ENCODE measurements at regions not wholly inside any gene's neighbourhood (a gene's known extent, or its start where the extent isn't known, plus 50 kb on each side); places are given as distances from the start of the nearest gene placed in this dataset.

DNA sequence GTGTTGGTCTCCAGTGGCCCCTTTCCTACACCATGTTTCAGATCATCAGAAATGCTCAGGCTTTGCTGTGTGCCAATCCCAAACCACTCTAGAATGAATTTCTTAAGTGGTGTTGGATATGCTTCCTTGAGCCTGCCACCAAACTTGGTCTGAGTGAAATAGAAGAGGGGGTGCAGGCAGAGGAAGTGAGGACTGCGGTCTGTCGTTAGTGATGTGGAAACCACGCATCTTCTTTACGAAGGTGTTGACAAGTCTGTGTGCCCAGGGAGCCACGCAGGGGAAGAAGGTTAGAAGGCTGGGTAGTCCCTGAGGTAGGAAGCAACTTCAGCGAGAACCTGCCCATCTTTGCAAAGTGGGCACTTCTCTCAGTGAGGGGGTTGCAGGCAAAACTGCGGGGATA lies 187.4 kb upstream of the NAV2 start:
- no peak for ATAC-seq (ENCODE audit: low read depth)

DNA sequence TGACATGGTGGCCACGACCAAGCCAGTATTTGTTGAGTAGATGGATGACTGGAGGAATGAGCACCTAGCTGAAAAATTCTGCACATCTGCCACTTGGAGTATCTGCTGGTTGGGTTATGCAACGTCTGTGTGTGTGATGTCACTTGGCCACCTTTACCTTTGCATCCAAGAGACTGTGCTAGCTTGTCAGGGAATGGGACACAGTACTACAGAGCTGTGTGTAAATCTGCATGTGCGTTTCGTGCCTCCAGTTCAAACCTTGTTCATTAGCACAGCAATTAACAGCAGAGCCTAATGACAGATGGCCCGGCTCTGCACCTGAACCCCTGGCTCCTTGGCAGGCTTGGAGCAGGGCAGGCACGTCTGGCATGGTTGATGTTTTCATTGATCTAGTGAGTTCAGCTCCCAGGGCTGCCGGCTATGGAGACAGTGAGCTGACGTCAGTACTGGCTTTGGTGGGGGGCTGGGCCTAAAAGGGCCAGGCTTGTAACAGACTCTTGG lies 188.4 kb upstream of the NAV2 start:
- Histone ChIP-seq H3K36me3 (ENCODE audit: low read depth) (no peaks in the 10 kb centered on the region), H3K27ac (ENCODE audit: poor library complexity, severe bottlenecking) (no peak overlapping the region), H3K4me1 (ENCODE audit: insufficient read depth, poor library complexity, severe bottlenecking) (no peaks in the 10 kb centered on the region), H3K9me3 (ENCODE audit: severe bottlenecking) (no peaks in the 10 kb centered on the region), H3K27me3 (ENCODE audit: insufficient read depth, poor library complexity, severe bottlenecking) (no peaks in the 10 kb centered on the region), H3K4me3 (ENCODE audit: severe bottlenecking) (no peak overlapping the region)
- TF ChIP-seq, protein P1, sequence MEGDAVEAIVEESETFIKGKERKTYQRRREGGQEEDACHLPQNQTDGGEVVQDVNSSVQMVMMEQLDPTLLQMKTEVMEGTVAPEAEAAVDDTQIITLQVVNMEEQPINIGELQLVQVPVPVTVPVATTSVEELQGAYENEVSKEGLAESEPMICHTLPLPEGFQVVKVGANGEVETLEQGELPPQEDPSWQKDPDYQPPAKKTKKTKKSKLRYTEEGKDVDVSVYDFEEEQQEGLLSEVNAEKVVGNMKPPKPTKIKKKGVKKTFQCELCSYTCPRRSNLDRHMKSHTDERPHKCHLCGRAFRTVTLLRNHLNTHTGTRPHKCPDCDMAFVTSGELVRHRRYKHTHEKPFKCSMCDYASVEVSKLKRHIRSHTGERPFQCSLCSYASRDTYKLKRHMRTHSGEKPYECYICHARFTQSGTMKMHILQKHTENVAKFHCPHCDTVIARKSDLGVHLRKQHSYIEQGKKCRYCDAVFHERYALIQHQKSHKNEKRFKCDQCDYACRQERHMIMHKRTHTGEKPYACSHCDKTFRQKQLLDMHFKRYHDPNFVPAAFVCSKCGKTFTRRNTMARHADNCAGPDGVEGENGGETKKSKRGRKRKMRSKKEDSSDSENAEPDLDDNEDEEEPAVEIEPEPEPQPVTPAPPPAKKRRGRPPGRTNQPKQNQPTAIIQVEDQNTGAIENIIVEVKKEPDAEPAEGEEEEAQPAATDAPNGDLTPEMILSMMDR (IDR thresholded peaks at IDR 0.05; ENCODE audit: poor library complexity, severe bottlenecking): no peak
- ATAC-seq (ENCODE audit: low read depth) (no peak), DNase-seq (ENCODE audit: low spot score) (no peak)

More for the DNA sequence above, 187.4 kb upstream of the NAV2 start:
- Histone ChIP-seq H3K27ac (ENCODE audit: poor library complexity, severe bottlenecking) (no peak overlapping the region), H3K27me3 (ENCODE audit: insufficient read depth, poor library complexity, severe bottlenecking) (no peaks in the 10 kb centered on the region), H3K4me3 (ENCODE audit: severe bottlenecking) (no peak overlapping the region), H3K9me3 (ENCODE audit: severe bottlenecking) (no peaks in the 10 kb centered on the region), H3K4me1 (ENCODE audit: insufficient read depth, poor library complexity, severe bottlenecking) (no peaks in the 10 kb centered on the region), H3K36me3 (ENCODE audit: low read depth) (no peaks in the 10 kb centered on the region)
- TF ChIP-seq, protein P1 (IDR thresholded peaks at IDR 0.05; ENCODE audit: poor library complexity, severe bottlenecking): no peak
- no peak for DNase-seq (ENCODE audit: low spot score)

DNA sequence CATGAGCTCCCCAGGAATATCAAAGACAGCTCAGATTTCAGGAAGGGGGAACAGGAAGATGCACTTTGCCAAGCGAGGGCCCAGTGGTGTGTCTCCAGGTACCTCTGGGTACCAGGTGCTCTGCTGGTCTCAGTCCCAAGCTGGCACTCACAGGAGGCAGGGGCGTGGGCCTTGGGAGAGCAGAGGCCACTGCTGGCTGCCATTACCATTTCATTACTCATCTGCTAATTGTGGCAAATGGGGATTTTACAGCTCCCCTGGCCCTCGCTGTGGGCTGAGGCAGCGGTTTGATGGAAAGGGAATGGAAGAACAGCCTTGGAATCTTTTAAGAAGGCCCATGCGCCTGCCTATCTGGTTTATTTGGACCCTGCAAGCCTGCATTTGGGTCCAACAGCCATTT lies 192.0 kb upstream of the NAV2 start:
- Histone ChIP-seq H3K27ac (ENCODE audit: poor library complexity, severe bottlenecking) (no peak overlapping the region), H3K27me3 (ENCODE audit: insufficient read depth, poor library complexity, severe bottlenecking) (no peaks in the 10 kb centered on the region), H3K36me3 (ENCODE audit: low read depth) (no peaks in the 10 kb centered on the region), H3K4me3 (ENCODE audit: severe bottlenecking) (no peak overlapping the region), H3K9me3 (ENCODE audit: severe bottlenecking) (no peaks in the 10 kb centered on the region), H3K4me1 (ENCODE audit: insufficient read depth, poor library complexity, severe bottlenecking) (no peaks in the 10 kb centered on the region)
- TF ChIP-seq, protein P1 (IDR thresholded peaks at IDR 0.05; ENCODE audit: poor library complexity, severe bottlenecking): no peak
- DNase-seq (ENCODE audit: low spot score) (no peak), ATAC-seq (ENCODE audit: low read depth) (no peak)

DNA sequence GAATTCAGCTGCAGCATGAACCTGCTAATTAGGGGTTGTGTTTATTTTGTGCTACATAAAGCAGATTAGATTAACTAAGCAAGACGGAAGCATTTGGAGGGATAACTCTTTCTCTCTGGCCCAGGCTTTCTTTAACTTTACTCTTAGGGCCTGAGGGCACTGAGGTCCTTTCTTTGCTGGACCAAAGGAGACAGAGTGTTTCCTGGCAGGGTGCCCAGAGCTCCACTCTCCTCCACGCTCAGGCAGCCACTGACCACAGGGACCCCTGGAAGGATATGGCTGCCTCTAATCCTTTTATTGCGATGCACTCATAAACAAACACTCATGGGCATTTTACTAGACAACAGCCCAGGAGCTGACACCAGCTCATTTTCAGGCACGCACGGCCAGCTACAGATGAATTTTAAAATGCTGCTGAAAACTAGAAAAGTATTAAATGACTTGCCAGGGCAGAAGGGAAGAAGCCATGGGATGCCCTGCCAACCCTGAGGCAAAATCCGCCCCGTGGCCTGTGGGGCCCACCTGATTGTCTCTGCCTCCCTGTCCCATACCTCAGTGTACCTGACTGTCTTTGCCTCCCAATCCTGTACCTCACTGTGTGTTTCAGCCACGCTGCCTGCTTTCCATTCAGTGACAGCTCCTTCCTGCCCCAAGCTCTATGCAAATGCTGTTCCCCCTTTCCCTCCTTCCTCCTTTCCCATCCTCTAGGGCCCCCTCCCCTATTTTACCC lies 192.6 kb upstream of the NAV2 start:
- no peaks in the 10 kb centered on the region for H3K4me1 ChIP-seq (ENCODE audit: insufficient read depth, poor library complexity, severe bottlenecking)
- no peak overlapping the region for H3K4me3 ChIP-seq (ENCODE audit: severe bottlenecking)
- no peak overlapping the region for H3K27ac ChIP-seq (ENCODE audit: poor library complexity, severe bottlenecking)
- no peaks in the 10 kb centered on the region for H3K27me3 ChIP-seq (ENCODE audit: insufficient read depth, poor library complexity, severe bottlenecking)
- TF ChIP-seq, protein P1 (IDR thresholded peaks at IDR 0.05; ENCODE audit: poor library complexity, severe bottlenecking): no peak
- H3K9me3 ChIP-seq (ENCODE audit: severe bottlenecking): no peaks in the 10 kb centered on the region
- no peaks in the 10 kb centered on the region for H3K36me3 ChIP-seq (ENCODE audit: low read depth)
- no peak for ATAC-seq (ENCODE audit: low read depth)
- DNase-seq (ENCODE audit: low spot score): no peak

DNA sequence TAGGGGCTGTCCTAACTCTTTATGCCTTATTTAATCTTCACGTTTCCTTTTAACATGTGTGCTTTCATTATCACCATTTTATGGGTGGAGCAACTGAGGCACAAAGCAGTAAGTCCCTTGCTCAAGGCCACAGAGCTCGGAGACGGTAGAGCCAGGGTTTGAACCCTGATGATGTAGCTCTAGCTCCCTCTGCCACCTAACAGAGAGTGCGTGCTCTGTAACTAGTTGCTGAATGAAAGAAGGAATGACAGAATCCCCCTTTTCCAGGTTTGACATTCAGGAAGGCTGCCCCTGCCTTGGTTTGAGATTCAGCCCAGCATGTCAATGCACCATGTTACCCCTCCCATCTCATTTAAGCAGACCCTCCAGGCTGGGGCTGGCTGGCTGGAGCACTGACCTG lies 193.3 kb upstream of the NAV2 start:
- no peak overlapping the region for H3K4me3 ChIP-seq (ENCODE audit: severe bottlenecking)
- no peaks in the 10 kb centered on the region for H3K36me3 ChIP-seq (ENCODE audit: low read depth)
- H3K27ac ChIP-seq (ENCODE audit: poor library complexity, severe bottlenecking): no peak overlapping the region
- no peaks in the 10 kb centered on the region for H3K9me3 ChIP-seq (ENCODE audit: severe bottlenecking)
- no peak for ATAC-seq (ENCODE audit: low read depth)
- TF ChIP-seq, protein P1 (IDR thresholded peaks at IDR 0.05; ENCODE audit: poor library complexity, severe bottlenecking): no peak
- no peaks in the 10 kb centered on the region for H3K4me1 ChIP-seq (ENCODE audit: insufficient read depth, poor library complexity, severe bottlenecking)
- no peaks in the 10 kb centered on the region for H3K27me3 ChIP-seq (ENCODE audit: insufficient read depth, poor library complexity, severe bottlenecking)
- no peak for DNase-seq (ENCODE audit: low spot score)

All from RWPE2 (cell line).